Limb (tissue), 2 donors: ENCODE measurements at regions not wholly inside any gene's neighbourhood (a gene's known extent, or its start where the extent isn't known, plus 50 kb on each side); places are given as distances from the start of the nearest gene placed in this dataset.

Source experiments
- DNase-seq, 2 donors: peaks; one replicate each; pipeline ENCODE4 v3.0.0-alpha.2; 2016; ENCODE audit errors: extremely low spot score in 2 of 2

GRCh38 chr6:29884261-29884660 is 56.6 kb downstream of the HLA-G start:
- no peak for DNase-seq

- DNase-seq = no peak
These were observed 55.6 kb upstream of the HLA-A start for GRCh38 chr6:29886701-29887100.

- no peak for DNase-seq
These were observed 55.0 kb upstream of the HLA-A start for GRCh38 chr6:29887330-29887818.

GRCh38 chr6:29887819-29888776 is 54.2 kb upstream of the HLA-A start:
- DNase-seq = peak in 1 of 2 donors; percentile 50
